AG10803 (cell line): ENCODE measurements at regions not wholly inside any gene's neighbourhood (a gene's known extent, or its start where the extent isn't known, plus 50 kb on each side); places are given as distances from the start of the nearest gene placed in this dataset.

Experiments
- DNase-seq: peaks from one replicate; pipeline ENCODE4 v3.0.0; 2010; ENCODE audit warnings: low read depth
- H3K4me3 ChIP-seq: 2 replicates; pipeline ENCODE4 v1.5.1; 2011; ENCODE audit warnings: mild to moderate bottlenecking, low read length, control low read depth
- TF ChIP-seq, protein P1 (sequence below): conservative IDR thresholded peaks from 2 replicates; pipeline ENCODE4 v1.5.1; 2011; ENCODE audit warnings: mild to moderate bottlenecking, low read length, control low read depth, inconsistent platforms

DNA sequence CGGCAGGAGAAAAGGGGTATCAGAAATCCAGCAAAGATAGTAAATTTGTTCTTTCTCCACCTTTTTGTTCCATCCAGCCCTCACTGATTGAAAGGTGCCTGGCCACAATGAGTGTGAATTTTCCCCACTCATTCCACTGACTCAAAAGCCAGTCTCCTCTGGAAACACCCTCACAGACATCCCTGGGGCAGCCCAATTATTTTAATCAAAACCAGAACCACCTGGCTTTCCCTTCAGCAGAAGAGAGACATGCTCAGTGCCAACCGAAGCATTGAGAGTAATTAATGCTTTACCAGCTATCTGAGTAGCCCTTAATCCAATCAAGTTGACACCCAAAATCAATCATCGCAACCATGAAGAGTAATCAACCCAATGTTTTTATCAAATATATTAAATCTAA is 1129.6 kb upstream of the GBE1 start:
- H3K4me3 ChIP-seq: no peak overlapping the region
- TF ChIP-seq, protein P1, sequence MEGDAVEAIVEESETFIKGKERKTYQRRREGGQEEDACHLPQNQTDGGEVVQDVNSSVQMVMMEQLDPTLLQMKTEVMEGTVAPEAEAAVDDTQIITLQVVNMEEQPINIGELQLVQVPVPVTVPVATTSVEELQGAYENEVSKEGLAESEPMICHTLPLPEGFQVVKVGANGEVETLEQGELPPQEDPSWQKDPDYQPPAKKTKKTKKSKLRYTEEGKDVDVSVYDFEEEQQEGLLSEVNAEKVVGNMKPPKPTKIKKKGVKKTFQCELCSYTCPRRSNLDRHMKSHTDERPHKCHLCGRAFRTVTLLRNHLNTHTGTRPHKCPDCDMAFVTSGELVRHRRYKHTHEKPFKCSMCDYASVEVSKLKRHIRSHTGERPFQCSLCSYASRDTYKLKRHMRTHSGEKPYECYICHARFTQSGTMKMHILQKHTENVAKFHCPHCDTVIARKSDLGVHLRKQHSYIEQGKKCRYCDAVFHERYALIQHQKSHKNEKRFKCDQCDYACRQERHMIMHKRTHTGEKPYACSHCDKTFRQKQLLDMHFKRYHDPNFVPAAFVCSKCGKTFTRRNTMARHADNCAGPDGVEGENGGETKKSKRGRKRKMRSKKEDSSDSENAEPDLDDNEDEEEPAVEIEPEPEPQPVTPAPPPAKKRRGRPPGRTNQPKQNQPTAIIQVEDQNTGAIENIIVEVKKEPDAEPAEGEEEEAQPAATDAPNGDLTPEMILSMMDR: no peak
- DNase-seq: no peak

DNA sequence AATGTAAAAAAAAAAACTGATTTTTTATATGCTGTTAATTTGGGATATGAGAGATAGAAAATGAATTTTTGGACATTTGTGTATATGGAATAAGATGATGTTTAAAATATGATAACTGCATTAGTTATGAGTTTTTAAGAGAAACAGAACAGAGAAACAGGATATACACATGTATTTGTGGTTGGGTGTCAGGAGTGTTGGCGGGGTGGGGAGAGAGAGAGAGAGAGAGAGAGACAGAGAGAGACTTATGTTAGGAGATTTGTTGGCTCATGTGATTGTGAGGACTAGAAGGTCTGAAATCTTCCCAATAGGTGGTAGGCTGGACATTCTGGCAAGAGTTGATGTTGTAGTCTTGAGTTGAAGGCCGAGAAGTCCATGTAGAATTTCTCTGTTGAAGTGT is 1121.6 kb upstream of the GBE1 start:
- no peak for DNase-seq
- H3K4me3 ChIP-seq: no peak overlapping the region

DNA sequence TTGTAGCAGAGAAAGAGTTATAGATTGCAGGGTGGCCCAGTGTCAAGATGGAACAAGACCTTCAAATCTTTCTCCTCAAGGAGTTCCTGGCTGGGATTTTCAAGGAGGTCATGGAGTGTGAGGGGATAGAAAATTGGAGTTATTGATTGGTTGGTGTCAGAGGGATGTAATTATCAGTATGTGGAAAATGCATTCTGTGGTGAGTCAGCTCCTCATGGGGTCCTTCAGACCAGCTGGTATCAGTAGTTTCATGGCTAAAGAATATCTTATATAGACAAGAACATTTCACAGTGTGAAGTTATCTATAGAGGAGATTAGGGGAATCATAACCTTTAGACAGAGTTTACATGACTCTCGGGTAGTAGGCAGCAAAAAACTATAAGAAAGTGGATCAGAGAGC is 1114.0 kb upstream of the GBE1 start:
- DNase-seq: no peak
- H3K4me3 ChIP-seq: no peak overlapping the region
- TF ChIP-seq, protein P1: no peak

More for the DNA sequence above, 1121.6 kb upstream of the GBE1 start:
- TF ChIP-seq, protein P1: no peak

DNA sequence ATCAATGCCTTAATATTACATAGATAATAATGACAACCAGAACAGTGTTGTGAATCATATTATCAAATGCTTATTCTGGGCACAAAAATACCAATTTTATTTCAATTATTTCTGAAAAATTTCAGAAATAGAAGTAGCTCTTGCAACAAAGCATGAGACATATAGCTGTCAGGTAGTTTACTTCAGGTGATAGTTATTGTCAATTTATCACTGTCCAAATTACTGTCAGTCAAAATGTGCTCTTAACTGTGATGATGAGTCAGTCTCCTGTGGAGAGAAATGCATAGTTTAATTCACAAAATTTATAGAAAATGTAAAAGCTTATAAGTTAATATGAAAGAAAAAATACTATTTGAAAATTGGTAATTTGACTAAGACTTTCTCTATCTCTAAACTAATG is 1078.4 kb upstream of the GBE1 start:
- DNase-seq: no peak
- no peak overlapping the region for H3K4me3 ChIP-seq
- TF ChIP-seq, protein P1: no peak

DNA sequence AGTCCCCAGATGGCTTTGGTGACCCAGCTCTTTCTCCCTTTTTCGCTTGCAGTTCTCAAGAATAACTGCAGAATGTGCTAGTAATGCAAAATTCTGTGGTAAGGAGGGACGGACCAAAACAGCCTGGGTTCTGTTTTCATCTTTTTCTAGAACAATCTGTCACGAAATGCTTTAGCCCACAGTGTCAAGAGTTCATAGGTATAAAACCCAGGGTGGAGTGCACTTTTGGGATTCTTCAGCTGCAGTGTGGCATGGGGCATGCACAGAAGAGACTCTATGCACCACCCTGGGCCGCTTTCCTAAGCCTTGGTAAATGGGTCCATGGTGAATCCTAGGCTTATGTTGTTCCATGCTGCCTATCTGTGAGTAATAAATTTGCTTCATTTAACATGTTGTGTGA is 1072.7 kb upstream of the GBE1 start:
- TF ChIP-seq, protein P1: no peak
- no peak for DNase-seq
- H3K4me3 ChIP-seq: no peak overlapping the region

DNA sequence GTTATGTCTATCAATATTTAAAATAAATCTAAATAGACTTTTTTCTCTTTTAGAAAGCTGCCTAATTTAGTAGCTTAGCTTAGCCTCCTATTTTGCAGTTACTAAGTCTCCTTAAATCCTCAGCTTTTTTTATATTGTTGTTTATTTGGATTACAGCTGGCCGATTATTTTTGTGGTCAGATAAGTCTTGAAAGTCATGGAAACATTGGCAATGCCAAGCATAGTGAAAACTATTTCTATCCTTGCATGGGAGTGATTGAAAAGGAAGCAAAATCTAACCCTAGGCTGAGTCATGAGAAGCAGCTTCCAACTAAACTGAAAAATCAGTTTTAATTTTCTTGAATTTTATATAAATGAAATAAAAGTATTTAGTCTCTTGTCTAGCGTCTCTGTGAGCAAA is 1063.0 kb upstream of the GBE1 start:
- H3K4me3 ChIP-seq: no peak overlapping the region
- TF ChIP-seq, protein P1: no peak
- no peak for DNase-seq

DNA sequence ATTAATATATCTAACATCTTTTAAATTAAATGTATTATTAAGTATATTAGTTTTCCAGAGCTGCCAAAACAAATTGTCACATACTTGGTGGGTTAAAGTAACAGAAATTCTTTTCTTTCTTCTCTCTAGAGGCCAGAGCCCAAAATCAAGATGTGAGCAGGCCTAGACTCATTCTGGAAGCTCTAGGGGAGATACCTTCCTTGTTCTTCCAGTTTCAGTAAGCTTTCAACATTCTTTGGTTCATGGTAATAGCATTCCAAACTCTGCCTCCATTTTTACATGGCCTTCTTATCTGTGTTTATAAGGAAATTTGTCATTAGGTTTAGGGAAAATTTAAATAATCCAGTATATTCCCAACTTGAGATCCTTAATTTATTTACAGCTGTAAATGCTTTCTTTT is 1054.6 kb upstream of the GBE1 start:
- no peak overlapping the region for H3K4me3 ChIP-seq
- TF ChIP-seq, protein P1: no peak
- DNase-seq: no peak
